ENCODE measurements at regions not wholly inside any gene's neighbourhood (a gene's known extent, or its start where the extent isn't known, plus 50 kb on each side); places are given as distances from the start of the nearest gene placed in this dataset.

DNA sequence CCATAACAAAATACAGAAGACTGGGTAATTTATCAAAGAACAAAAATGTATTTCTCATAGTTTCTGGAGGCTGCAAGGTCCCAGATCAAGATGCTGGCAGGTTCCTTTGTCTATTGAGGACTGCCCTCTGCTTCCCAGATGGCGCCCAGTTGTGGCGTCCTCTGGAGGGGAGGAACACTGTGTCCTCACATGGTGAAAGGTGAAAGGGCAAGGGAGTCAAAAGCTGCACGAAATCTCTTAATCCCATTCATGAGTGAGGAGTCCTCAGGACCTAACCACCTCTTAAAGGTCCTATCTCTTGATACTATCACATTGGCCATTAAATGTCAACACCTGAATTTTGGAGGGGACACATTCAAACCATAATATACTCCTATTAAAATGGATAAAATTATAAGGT lies 79.3 kb upstream of the IRF2BP2 start:
- H3K4me1 Mint-ChIP-seq = peaks cover 5% of the 10 kb centered on the region
- no peaks in the 10 kb centered on the region for H3K36me3 Mint-ChIP-seq
- no peak for ATAC-seq
- H3K27ac Mint-ChIP-seq = no peak overlapping the region
- H3K9me3 Mint-ChIP-seq = peaks cover 3% of the 10 kb centered on the region
- DNase-seq (ENCODE audit: low spot score in 2 of 2) = no peak
- H3K4me3 Mint-ChIP-seq = no peak overlapping the region

DNA sequence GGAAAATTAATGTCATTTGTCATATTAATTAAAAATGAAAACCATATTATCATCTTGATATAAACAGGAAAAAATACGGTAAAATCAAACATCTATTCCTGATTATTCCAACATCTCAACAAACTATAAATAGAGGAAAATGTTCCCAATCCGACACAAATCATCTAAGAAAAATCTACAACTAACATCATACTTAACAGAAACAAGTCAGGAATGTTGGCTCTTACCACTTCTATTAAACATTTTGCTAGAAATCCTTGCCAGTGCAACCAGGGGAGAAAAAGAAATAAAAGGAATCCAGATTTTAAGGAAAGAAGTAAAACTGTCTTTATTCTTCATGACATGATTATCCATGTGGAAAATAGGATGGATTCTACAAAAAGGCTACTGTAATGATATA lies 77.0 kb upstream of the IRF2BP2 start:
- peaks cover 3% of the 10 kb centered on the region for H3K9me3 Mint-ChIP-seq
- DNase-seq (ENCODE audit: low spot score in 2 of 2) = no peak
- no peak overlapping the region for H3K4me3 Mint-ChIP-seq
- no peak overlapping the region for H3K27ac Mint-ChIP-seq
- no peaks in the 10 kb centered on the region for H3K36me3 Mint-ChIP-seq
- ATAC-seq = no peak
- peaks cover 5% of the 10 kb centered on the region for H3K4me1 Mint-ChIP-seq

DNA sequence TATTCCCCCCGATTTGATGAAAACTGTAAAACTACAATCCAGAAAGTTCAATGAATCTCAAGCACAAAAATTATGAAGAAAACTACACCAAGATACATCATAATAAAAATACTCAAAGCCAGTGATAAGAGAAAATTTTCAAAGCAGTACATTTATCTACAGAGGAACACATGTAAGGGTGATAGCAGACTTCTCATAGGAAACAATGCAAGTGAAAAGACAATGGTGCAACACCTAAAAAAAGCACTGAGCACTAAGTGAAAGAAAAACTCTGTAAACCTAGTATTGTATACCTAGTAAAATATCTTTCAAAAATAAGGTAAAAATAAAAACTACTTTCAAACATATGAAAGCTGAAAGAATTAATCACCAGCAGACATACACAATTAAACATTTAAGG lies 76.1 kb upstream of the IRF2BP2 start:
- H3K36me3 Mint-ChIP-seq = no peaks in the 10 kb centered on the region
- no peak for ATAC-seq

DNA sequence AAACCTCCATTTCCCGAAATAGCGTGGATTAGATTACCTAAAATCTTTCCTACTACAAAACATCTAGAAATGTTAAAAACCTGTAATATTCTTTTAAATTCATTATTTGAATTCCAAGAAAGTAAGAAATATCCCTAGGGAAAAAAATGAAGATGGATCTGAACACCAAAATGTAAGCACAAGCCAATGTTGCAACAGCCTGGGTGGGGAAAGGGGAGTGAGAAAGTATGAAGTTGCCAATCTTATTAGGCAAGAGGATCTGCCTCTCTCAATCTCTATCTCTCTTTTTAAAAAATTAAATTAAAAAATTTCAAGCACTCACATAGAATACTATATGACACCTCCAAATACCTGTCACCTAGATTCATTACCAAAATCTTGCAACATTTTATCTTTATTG lies 74.9 kb upstream of the IRF2BP2 start:
- Mint-ChIP-seq H3K4me1 (no peaks in the 10 kb centered on the region), H3K4me3 (no peak overlapping the region), H3K27ac (no peak overlapping the region), H3K36me3 (no peaks in the 10 kb centered on the region), H3K9me3 (peaks cover 3% of the 10 kb centered on the region)
- ATAC-seq = no peak
- DNase-seq (ENCODE audit: low spot score in 2 of 2) = no peak

More for the DNA sequence above, 76.1 kb upstream of the IRF2BP2 start:
- Mint-ChIP-seq H3K9me3 (peaks cover 3% of the 10 kb centered on the region), H3K4me1 (no peaks in the 10 kb centered on the region), H3K27ac (no peak overlapping the region), H3K4me3 (no peak overlapping the region)
- DNase-seq (ENCODE audit: low spot score in 2 of 2) = no peak

DNA sequence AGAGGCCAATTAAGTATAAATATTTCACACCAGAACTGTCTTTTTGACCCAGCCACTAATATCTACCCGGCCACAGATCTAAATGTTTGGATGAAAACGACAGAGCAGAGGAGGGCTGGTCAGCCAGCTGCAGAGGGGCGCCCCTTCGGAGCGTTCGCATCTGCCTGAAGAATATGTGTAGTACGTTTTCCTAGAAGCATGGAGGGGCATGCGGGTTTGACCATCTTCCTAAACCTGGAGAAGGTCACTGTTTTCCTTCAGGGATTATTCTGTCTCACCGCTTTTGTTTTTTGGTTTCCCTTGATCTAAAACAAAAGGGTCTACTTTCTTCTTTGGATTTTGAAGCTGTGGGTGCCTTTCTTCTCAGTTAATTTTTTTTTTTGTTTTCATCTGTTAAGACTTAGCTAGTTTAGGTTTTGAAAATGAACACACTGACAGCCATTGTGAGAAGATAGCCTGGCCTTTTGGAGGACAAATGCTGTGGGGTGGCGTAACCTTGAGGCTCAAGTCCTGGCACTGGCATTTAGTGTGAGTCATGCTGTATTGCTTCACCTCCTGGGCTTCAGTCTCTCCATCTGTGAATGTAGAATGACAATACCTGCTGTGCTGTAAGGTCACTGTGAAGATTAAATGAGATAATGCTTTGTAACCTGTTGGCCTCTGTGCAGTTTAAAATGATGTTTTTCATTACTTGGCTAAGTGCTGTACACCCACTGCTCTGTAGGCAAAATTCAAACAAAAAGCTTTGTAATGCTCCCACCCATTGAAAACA lies 74.1 kb upstream of the IRF2BP2 start:
- peak in 1 of 2 donors; percentile 23 for DNase-seq (ENCODE audit: low spot score in 2 of 2)

DNA sequence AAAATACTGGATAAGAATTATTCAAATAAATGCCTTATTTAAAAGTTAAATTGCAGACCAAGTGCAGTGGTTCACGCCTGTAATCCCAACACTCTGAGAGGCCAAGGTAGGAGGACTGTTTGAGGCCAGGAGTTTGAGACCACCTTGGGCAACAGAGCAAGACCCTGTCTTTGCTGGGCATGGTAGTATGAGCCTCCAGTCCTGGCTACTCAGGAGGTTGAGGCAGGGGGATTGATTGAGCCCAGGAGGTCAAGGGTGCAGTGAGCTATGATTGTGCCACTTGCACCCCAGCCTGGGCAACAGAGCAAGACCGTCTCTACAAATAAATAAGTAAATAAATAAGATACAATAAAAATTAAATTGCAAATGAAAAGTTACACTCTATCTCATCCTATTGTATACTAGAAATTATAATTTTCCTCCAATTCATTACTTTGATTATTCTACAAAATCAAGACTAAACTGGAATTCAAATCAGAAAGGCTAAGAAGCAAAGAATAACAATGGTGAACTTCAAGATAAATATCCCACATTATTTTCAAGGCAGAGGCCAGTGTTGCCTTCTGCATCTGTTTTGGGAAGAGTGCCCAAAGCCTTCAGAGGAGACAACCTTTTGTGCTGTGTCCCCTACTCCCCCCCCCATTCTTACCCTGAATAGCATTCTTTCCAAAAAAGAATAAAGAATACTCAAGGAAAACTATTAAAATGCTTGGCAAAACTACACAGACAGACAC lies 73.3 kb upstream of the IRF2BP2 start:
- Mint-ChIP-seq H3K4me3 (no peak overlapping the region), H3K9me3 (peaks cover 3% of the 10 kb centered on the region), H3K4me1 (no peaks in the 10 kb centered on the region), H3K27ac (no peak overlapping the region), H3K36me3 (no peaks in the 10 kb centered on the region)
- ATAC-seq (no peak), DNase-seq (ENCODE audit: low spot score in 2 of 2) (no peak)

More for the DNA sequence above, 74.1 kb upstream of the IRF2BP2 start:
- Mint-ChIP-seq H3K9me3 (peaks cover 3% of the 10 kb centered on the region), H3K4me1 (no peaks in the 10 kb centered on the region), H3K27ac (no peak overlapping the region), H3K4me3 (no peak overlapping the region), H3K36me3 (no peaks in the 10 kb centered on the region)
- peak; percentile 46 for ATAC-seq

DNA sequence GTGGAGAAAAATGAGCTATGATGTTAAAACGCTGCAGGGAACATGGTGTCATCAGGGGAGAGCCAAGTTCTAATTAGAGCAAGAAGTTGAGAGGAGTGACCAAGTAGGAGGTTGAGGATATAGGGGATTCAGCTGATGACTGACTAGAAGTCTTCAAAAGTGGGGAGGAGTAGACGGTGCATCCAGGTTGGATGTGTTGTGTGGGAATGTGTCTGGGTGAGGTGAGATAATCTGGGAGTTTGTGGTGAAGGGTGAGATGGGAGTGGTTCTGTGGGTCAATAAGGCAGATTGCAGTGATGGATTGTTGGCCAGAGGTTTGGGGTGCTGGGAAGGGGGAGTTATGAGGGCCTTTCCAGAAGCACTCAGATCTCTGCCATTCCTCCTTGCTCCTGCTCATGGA lies 72.0 kb upstream of the IRF2BP2 start:
- H3K9me3 Mint-ChIP-seq = peaks cover 3% of the 10 kb centered on the region
- H3K36me3 Mint-ChIP-seq = no peaks in the 10 kb centered on the region
- no peak overlapping the region for H3K27ac Mint-ChIP-seq
- DNase-seq (ENCODE audit: low spot score in 2 of 2) (peak in 1 of 2 donors; percentile 20), ATAC-seq (no peak)
- H3K4me1 Mint-ChIP-seq = no peaks in the 10 kb centered on the region
- no peak overlapping the region for H3K4me3 Mint-ChIP-seq

DNA sequence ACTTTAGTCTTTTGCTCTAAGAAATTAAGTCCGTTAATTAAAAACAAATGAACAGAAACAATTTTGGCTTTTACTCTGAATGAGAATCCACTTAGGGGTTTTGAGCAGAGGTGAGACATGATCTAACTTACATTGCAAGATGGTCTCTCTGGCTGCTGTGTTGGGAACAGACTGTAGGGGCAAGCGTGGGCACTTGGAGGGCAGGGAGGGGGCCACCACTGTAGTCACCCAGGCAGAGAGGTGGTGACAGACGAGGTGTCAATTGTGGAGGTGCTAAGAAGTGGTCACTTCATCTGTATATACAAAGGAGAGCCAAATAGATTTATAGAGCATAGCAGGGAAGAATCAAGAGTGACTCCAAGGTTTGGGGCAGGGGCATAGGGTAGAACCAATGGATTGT lies 71.1 kb upstream of the IRF2BP2 start:
- Mint-ChIP-seq H3K36me3 (no peaks in the 10 kb centered on the region), H3K4me1 (peaks cover 3% of the 10 kb centered on the region), H3K27ac (no peak overlapping the region), H3K9me3 (peaks cover 3% of the 10 kb centered on the region), H3K4me3 (no peak overlapping the region)
- DNase-seq (ENCODE audit: low spot score in 2 of 2) (peak in 1 of 2 donors; percentile 43), ATAC-seq (no peak)

DNA sequence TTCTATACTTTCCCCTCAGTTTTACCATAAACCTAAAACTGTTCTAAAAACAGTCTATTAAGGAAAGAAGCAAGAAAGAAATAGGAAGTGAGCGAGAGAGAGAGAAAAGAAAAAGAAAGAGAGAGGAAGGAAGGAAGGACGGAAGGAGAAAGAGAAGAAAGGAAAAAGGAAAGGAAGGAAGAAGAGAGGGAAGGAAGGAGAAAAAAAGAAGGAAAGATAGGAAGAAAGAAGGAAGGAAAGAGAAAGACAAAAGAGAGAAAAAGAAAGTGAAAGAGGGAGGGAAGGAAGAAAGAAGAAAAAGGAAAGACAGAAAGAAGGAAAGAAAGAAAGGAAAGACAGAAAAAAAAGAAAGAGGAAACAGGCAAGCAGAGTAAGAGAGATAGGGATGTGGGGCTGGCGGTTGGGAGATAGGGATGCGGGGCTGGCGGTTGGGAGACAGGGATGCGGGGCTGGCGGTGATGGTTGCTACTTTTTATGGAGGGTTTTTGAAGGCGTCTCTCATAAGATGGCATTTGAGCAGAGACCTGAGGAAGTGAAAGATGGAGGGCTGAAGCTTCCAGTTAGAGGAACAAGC lies 70.4 kb upstream of the IRF2BP2 start:
- Mint-ChIP-seq H3K9me3 (no peaks in the 10 kb centered on the region), H3K4me3 (no peak overlapping the region), H3K36me3 (no peaks in the 10 kb centered on the region), H3K27ac (no peak overlapping the region), H3K4me1 (peaks cover 9% of the 10 kb centered on the region)
- ATAC-seq = no peak
- no peak for DNase-seq (ENCODE audit: low spot score in 2 of 2)

DNA sequence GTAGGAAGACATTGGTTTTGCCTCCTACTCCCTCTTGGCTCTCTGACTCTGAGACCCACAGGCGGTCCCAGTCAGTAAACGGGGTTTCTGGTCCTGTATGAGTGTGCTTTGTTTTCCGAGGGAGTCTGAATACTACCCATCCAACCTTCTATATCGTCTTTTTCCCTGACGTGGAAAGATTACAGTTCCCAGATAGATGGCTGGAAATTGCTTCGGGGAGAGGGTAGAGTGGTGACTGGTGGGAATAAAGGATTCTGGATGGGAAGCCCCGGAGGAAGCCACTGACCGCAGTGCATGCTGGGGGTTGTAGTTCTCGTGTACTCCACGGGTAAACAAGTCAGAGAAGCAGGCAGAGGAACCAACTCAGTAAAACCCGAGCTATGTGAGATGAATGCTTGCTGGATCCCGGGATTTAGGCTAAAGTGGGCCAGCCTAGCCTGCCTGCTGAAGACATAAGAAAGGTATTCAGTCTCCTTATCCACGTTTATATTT lies 66.2 kb upstream of the IRF2BP2 start:
- DNase-seq (ENCODE audit: low spot score in 2 of 2) = peak; percentile 29 to 71
- no peaks in the 10 kb centered on the region for H3K36me3 Mint-ChIP-seq
- peak overlapping the region; percentile 58 for H3K4me3 Mint-ChIP-seq
- H3K9me3 Mint-ChIP-seq = no peaks in the 10 kb centered on the region
- peaks cover 14% of the 10 kb centered on the region for H3K4me1 Mint-ChIP-seq
- peak; percentile 86 for ATAC-seq
- H3K27ac Mint-ChIP-seq = no peak overlapping the region

DNA sequence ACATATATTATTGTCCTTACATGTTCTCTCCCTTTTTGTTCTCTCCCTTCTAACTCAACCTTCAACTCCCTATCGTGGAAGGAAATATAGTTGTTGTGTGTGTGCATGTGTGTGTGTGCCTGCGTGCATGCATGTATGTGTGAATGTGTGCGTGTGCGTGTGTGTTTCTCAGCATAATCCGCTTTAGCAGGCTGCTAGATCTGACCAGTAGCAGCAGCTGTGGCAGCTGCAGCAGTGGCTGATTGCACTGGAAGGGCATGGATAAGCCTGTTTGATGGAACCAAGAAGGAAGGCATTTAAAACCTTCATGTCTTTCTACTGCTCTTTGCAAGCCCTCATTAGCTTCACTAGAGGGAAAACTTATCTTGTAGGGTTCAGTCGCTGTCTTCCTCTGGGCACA lies 65.6 kb upstream of the IRF2BP2 start:
- peak overlapping the region; percentile 58 for H3K4me3 Mint-ChIP-seq
- no peak for DNase-seq (ENCODE audit: low spot score in 2 of 2)

DNA sequence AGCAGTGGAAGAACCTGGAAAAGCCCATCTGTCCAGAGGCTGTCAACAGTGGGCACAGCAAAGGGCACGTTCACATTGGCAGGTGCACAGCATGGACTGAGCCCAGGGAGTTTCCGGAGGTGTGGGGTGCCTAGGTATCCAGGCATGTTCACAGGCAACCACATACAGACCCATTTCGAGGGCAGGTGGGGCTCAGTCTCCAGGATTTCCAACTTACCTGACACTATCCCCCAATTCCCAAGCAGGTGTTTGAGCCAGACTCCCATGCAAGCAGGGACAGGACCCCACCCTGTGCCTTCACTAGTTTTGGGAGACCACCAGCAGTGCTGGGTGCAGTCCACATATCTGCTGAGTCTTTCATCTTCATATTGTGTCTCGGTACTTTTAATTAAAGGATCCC lies 65.0 kb upstream of the IRF2BP2 start:
- no peak for DNase-seq (ENCODE audit: low spot score in 2 of 2)
- Mint-ChIP-seq H3K9me3 (no peaks in the 10 kb centered on the region), H3K4me3 (no peak overlapping the region), H3K4me1 (peaks cover 14% of the 10 kb centered on the region), H3K36me3 (no peaks in the 10 kb centered on the region), H3K27ac (no peak overlapping the region)
- no peak for ATAC-seq

More for the DNA sequence above, 65.6 kb upstream of the IRF2BP2 start:
- ATAC-seq = no peak
- H3K9me3 Mint-ChIP-seq = no peaks in the 10 kb centered on the region
- H3K4me1 Mint-ChIP-seq = peaks cover 14% of the 10 kb centered on the region
- H3K27ac Mint-ChIP-seq = no peak overlapping the region
- H3K36me3 Mint-ChIP-seq = no peaks in the 10 kb centered on the region

DNA sequence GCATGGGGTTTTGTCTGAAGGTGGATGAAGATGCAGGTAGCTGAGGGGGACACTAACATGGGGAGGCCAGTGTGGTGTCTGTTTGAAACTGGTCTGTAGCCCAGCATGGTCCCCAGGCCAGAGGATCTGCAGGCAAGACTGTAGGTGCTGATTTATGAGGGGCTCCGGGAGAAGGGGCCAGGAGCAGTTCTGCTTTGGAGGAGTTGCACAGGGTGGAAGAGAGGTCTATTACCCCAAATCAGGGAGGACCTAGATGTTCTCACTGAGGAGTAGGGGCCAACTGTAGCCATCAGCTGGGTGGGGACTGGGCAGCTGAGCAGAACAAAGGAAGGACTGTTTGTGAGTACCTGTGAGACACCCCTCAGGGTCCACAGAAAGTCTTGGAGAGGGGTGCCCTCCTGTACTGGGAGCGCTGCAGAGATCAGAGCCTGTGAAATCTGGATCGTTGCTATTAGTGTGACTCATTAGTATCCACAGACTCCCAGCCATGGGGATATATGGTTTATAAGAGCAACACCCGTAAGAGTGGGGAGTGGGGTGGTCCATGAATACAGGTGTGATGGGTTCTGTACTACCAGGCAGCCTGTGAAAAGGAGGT lies 64.3 kb upstream of the IRF2BP2 start:
- H3K4me3 Mint-ChIP-seq = no peak overlapping the region
- DNase-seq (ENCODE audit: low spot score in 2 of 2) = no peak
- no peak for ATAC-seq
- peaks cover 14% of the 10 kb centered on the region for H3K4me1 Mint-ChIP-seq
- H3K36me3 Mint-ChIP-seq = no peaks in the 10 kb centered on the region
- no peaks in the 10 kb centered on the region for H3K9me3 Mint-ChIP-seq
- H3K27ac Mint-ChIP-seq = no peak overlapping the region

DNA sequence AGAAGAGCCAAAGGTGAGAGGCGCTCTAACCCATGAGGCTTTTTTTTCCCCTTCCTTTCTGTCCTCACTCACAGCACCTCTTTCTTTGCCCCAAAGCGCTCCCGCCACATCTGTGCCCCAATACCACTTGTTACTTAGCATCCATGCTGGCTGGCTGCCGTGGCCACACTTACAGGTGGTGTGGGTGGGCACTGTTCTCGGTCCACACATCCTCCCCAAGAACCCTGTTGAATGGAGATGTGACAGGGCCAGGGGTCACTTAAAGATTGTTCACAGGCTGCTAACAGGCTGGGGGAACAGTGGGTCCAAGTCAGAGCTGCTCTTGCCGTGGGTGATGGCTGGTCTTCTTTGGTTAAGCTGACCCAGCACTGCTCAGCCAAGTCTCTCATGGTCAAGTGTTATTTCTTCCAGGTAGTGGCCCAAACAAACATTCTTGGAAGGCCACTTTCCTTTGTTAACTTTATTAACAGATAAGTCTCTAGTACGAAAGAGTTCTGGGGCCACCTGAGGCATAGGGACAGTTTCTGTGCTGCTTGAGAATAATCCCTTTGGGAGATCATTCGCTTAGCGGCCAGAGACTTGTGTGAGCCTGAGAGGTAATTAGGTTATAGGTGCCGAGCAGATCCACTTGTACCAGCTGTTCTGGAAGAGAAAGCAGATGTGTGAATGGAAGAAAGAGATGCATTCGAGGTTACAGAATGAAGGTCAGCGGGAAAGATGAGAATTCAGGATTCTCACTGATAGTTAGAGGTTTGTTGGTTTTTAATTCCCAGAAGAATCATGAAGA lies 62.6 kb upstream of the IRF2BP2 start:
- DNase-seq (ENCODE audit: low spot score in 2 of 2) = no peak
- no peak for ATAC-seq
- Mint-ChIP-seq H3K9me3 (no peaks in the 10 kb centered on the region), H3K36me3 (no peaks in the 10 kb centered on the region), H3K27ac (no peak overlapping the region), H3K4me3 (no peak overlapping the region), H3K4me1 (peaks cover 24% of the 10 kb centered on the region)

Data from stimulated activated effector memory CD8-positive, alpha-beta T cell treated with anti-CD3 and anti-CD28 coated beads, Interleukin-12 subunit alpha, Interleukin-12 subunit beta, amount 100 ng/mL, for 72 hours (primary cell).